ENCODE measurements at regions not wholly inside any gene's neighbourhood (a gene's known extent, or its start where the extent isn't known, plus 50 kb on each side); places are given as distances from the start of the nearest gene placed in this dataset.
A peak's percentile ranks its signal among the peaks of the same experiment; 100 is the strongest.

- no peak for DNase-seq
Measured at GRCh38 chr1:59032228-59032627, 248.4 kb upstream of the JUN start.

GRCh38 chr1:59033761-59034160 is 249.9 kb upstream of the JUN start:
- DNase-seq = no peak

GRCh38 chr1:59034925-59035324 is 251.1 kb upstream of the JUN start:
- no peak for DNase-seq

- DNase-seq = no peak
Measured at GRCh38 chr1:59039551-59039950, 255.7 kb upstream of the JUN start.

- no peak for DNase-seq
Measured at GRCh38 chr1:59040486-59040885, 256.4 kb upstream of the FGGY start.

GRCh38 chr1:59041646-59042277 is 255.1 kb upstream of the FGGY start:
- no peak for DNase-seq

GRCh38 chr1:59043796-59044195 is 253.1 kb upstream of the FGGY start:
- DNase-seq = no peak

GRCh38 chr1:59044535-59045121 is 252.3 kb upstream of the FGGY start:
- DNase-seq = no peak

- DNase-seq = no peak
Measured at GRCh38 chr1:59045137-59045536, 251.8 kb upstream of the FGGY start.

GRCh38 chr1:59045636-59046035 is 251.3 kb upstream of the FGGY start:
- no peak for DNase-seq

- DNase-seq = no peak
Measured at GRCh38 chr1:59046134-59046533, 250.8 kb upstream of the FGGY start.

GRCh38 chr1:59046730-59047157 is 250.2 kb upstream of the FGGY start:
- peak; percentile 26 for DNase-seq

- DNase-seq = no peak
Measured at GRCh38 chr1:59051007-59051406, 245.9 kb upstream of the FGGY start.

GRCh38 chr1:59052166-59052590 is 244.7 kb upstream of the FGGY start:
- DNase-seq = no peak

- no peak for DNase-seq
Measured at GRCh38 chr1:59054172-59054571, 242.7 kb upstream of the FGGY start.

GRCh38 chr1:59055908-59056719 is 240.8 kb upstream of the FGGY start:
- no peak for DNase-seq

- DNase-seq = no peak
Measured at GRCh38 chr1:59057211-59057694, 239.6 kb upstream of the FGGY start.

- no peak for DNase-seq
Measured at GRCh38 chr1:59057796-59058195, 239.1 kb upstream of the FGGY start.

GRCh38 chr1:59058665-59059439 is 238.0 kb upstream of the FGGY start:
- DNase-seq = no peak

GRCh38 chr1:59061876-59062275 is 235.0 kb upstream of the FGGY start:
- no peak for DNase-seq

- DNase-seq = no peak
Measured at GRCh38 chr1:59062743-59063142, 234.2 kb upstream of the FGGY start.

- DNase-seq = no peak
Measured at GRCh38 chr1:59063501-59063900, 233.4 kb upstream of the FGGY start.

- no peak for DNase-seq
Measured at GRCh38 chr1:59064592-59064991, 232.3 kb upstream of the FGGY start.

Measured in activated CD8-positive, alpha-beta memory T cell treated with anti-CD3 and anti-CD28 coated beads, Interleukin-2, amount 50 U/mL, for 4 hours (primary cell).